Fibroblast of villous mesenchyme (primary cell): ENCODE measurements at regions not wholly inside any gene's neighbourhood (a gene's known extent, or its start where the extent isn't known, plus 50 kb on each side); places are given as distances from the start of the nearest gene placed in this dataset.

ENCODE experiments used
- DNase-seq: peaks from one replicate; pipeline ENCODE4 v3.0.0-alpha.2; 2010; ENCODE audit warnings: low read depth
- H3K4me3 ChIP-seq: 2 replicates; pipeline ENCODE4 v1.5.1; 2011; ENCODE audit warnings: low read depth, mild to moderate bottlenecking, low read length
- TF ChIP-seq, protein P1 (sequence below): IDR thresholded peaks from 2 replicates; pipeline ENCODE4 v1.5.1; 2012; ENCODE audit warnings: low read depth, mild to moderate bottlenecking, low read length; ENCODE audit not compliant: insufficient read depth

DNA sequence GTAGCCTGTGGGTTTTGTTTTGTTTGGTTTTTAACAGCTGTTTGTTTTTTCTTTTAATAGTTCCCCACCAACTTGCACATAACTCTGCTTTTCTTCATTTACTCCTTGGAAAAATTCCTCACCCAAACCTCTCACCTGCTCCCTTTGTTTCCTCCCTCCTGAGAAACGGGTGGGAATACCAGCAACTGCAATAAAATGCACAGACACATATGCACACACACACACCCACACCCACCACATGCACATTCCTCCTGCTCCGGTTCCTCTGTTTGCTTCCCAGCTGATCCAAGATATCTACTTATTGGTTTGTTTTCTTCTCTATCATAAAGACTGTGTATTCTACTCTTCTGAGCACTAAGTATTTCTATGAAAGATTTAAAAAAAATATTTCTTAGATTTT, 161.1 kb upstream of the EPHA7 start:
- DNase-seq: no peak
- TF ChIP-seq, protein P1, sequence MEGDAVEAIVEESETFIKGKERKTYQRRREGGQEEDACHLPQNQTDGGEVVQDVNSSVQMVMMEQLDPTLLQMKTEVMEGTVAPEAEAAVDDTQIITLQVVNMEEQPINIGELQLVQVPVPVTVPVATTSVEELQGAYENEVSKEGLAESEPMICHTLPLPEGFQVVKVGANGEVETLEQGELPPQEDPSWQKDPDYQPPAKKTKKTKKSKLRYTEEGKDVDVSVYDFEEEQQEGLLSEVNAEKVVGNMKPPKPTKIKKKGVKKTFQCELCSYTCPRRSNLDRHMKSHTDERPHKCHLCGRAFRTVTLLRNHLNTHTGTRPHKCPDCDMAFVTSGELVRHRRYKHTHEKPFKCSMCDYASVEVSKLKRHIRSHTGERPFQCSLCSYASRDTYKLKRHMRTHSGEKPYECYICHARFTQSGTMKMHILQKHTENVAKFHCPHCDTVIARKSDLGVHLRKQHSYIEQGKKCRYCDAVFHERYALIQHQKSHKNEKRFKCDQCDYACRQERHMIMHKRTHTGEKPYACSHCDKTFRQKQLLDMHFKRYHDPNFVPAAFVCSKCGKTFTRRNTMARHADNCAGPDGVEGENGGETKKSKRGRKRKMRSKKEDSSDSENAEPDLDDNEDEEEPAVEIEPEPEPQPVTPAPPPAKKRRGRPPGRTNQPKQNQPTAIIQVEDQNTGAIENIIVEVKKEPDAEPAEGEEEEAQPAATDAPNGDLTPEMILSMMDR: no peak
- H3K4me3 ChIP-seq: no peak overlapping the region

DNA sequence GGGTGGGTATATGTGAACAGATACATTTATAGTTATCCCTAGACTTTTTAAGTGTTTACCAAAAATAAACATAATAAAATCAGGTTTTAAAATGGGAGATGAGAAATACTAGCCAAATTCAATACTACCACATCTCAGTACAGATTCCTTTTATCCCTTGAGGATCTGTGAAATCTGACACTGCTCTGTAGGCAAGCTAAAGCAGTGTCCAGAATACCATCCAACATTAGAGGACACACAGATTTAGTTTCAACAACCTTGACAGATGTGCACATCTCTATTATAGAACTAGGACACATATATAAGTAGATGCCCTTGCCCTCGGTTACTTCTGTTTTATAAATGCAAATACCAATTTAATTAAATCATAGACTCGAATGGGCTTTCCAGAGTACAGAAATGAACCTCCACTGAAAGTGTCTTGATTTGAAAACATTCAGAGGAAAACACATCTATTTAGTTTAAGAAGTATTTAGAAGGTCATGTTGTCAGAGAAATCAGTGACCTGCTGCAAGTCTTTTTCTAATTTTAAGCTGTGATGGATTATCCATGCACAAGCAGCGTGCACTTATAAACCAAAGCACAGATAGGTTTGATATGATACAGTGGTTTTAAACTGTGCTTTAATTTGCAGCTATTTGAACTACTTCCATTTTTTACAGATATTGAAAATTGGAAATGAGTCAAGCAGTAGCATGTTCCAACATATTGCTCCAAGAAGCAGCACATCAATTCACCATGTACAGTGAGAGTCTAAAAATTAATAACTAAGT, 156.3 kb upstream of the EPHA7 start:
- no peak for DNase-seq
- no peak overlapping the region for H3K4me3 ChIP-seq
- TF ChIP-seq, protein P1: no peak

DNA sequence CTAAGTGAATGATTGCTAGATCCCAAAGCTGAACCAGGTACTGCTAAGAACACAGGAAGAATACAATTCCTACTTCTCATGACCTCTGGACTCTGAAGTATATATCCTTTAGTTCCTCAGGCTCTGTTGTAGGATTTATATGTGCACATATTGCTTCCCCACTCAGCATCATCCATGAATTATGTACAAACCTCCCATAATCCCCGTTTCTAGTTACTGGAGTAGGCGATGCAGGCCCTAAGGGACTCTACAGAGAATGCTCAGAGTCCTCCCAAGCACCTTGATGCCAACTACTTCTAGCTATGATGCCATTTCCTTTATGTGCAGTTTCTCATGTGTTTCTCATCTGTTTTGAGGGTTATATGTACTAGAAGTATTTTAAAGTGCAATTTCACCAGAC, 154.9 kb upstream of the EPHA7 start:
- H3K4me3 ChIP-seq: no peak overlapping the region
- no peak for DNase-seq
- TF ChIP-seq, protein P1: no peak

DNA sequence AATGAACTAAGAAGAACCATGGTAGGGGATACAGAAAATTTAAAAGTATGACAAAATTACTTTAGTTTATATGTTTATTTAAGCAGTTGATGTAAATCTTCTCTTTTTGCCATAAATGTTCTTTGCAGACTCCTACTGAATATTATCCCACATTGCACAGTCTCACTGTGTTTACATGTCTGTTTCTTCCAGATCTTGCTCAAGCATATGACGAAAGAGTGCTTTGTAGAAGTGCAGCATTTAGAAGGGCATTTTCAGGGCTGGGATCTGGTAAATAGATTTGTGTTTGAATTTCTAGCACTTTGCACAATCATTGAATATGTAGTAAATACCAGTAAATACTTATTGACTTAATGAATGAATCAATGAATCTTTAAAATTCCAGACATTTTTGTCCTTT, 152.0 kb upstream of the EPHA7 start:
- no peak overlapping the region for H3K4me3 ChIP-seq
- no peak for DNase-seq
- TF ChIP-seq, protein P1: no peak

- H3K4me3 ChIP-seq: no peak overlapping the region
- no peak for DNase-seq
- TF ChIP-seq, protein P1: no peak
Observed at GRCh38 chr6:93568169-93568568, 148.8 kb upstream of the EPHA7 start.

- no peak for DNase-seq
- TF ChIP-seq, protein P1: no peak
- no peak overlapping the region for H3K4me3 ChIP-seq
Observed at GRCh38 chr6:93567164-93567563, 147.8 kb upstream of the EPHA7 start.

- DNase-seq: no peak
- no peak overlapping the region for H3K4me3 ChIP-seq
- TF ChIP-seq, protein P1: no peak
Observed at GRCh38 chr6:93566285-93566684, 146.9 kb upstream of the EPHA7 start.
